ENCODE measurements at regions not wholly inside any gene's neighbourhood (a gene's known extent, or its start where the extent isn't known, plus 50 kb on each side); places are given as distances from the start of the nearest gene placed in this dataset.

- 79 to 92% methylated on average over 4 of the region's 4 CpGs for WGBS, 2 donors
- H3K4me3 ChIP-seq, result no peak overlapping the region
- no peak for ATAC-seq (ENCODE audit: insufficient read depth, low FRiP score)
Observed at GRCh38 chr9:106383072-106383471, 479.9 kb upstream of the ZNF462 start.

GRCh38 chr9:106387965-106388364 is 475.0 kb upstream of the ZNF462 start:
- Histone ChIP-seq H3K4me1 (ENCODE audit: control insufficient read depth in 5 of 5, insufficient read depth in 5 of 5, low read length in 5 of 5) (no peaks in the 10 kb centered on the region), H3K36me3 (ENCODE audit: control insufficient read depth in 4 of 4, insufficient read depth in 4 of 4, low read length in 4 of 4) (no peaks in the 10 kb centered on the region), H3K27ac (ENCODE audit: low read depth in 1 of 2, low read length in 1 of 2) (no peak overlapping the region), H3K9ac (ENCODE audit: insufficient read depth in 1 of 2, low read length in 2 of 2) (no peak overlapping the region), H3K4me3 (no peak overlapping the region), H3K9me3 (ENCODE audit: control insufficient read depth in 4 of 4, insufficient read depth in 3 of 4, low read length in 3 of 4) (no peaks in the 10 kb centered on the region), H3K27me3 (ENCODE audit: control insufficient read depth in 3 of 3, insufficient read depth in 3 of 3, low read length in 2 of 3) (no peaks in the 10 kb centered on the region)
- 76 to 82% methylated on average over 2 of the region's 2 CpGs for WGBS, 2 donors
- no peak for DNase-seq
- no peak for TF ChIP-seq CTCF (IDR thresholded peaks at IDR 0.05; ENCODE audit: control extremely low read depth, extremely low read depth)
- no peak for ATAC-seq (ENCODE audit: insufficient read depth, low FRiP score)

More at GRCh38 chr9:106383072-106383471, 479.9 kb upstream of the ZNF462 start:
- TF ChIP-seq CTCF (IDR thresholded peaks at IDR 0.05; ENCODE audit: control extremely low read depth, extremely low read depth), result no peak
- Histone ChIP-seq H3K4me1 (ENCODE audit: control insufficient read depth in 5 of 5, insufficient read depth in 5 of 5, low read length in 5 of 5) (no peaks in the 10 kb centered on the region), H3K27me3 (ENCODE audit: control insufficient read depth in 3 of 3, insufficient read depth in 3 of 3, low read length in 2 of 3) (no peaks in the 10 kb centered on the region), H3K9me3 (ENCODE audit: control insufficient read depth in 4 of 4, insufficient read depth in 3 of 4, low read length in 3 of 4) (no peaks in the 10 kb centered on the region), H3K9ac (ENCODE audit: insufficient read depth in 1 of 2, low read length in 2 of 2) (no peak overlapping the region), H3K36me3 (ENCODE audit: control insufficient read depth in 4 of 4, insufficient read depth in 4 of 4, low read length in 4 of 4) (no peaks in the 10 kb centered on the region), H3K27ac (ENCODE audit: low read depth in 1 of 2, low read length in 1 of 2) (no peak overlapping the region)
- DNase-seq, result no peak

- no peaks in the 10 kb centered on the region for H3K27me3 ChIP-seq (ENCODE audit: control insufficient read depth in 3 of 3, insufficient read depth in 3 of 3, low read length in 2 of 3)
- H3K36me3 ChIP-seq (ENCODE audit: control insufficient read depth in 4 of 4, insufficient read depth in 4 of 4, low read length in 4 of 4), result no peaks in the 10 kb centered on the region
- ATAC-seq (ENCODE audit: insufficient read depth, low FRiP score) (no peak), DNase-seq (no peak)
- no peaks in the 10 kb centered on the region for H3K4me1 ChIP-seq (ENCODE audit: control insufficient read depth in 5 of 5, insufficient read depth in 5 of 5, low read length in 5 of 5)
- H3K27ac ChIP-seq (ENCODE audit: low read depth in 1 of 2, low read length in 1 of 2), result no peak overlapping the region
- 86 to 88% methylated on average over 2 of the region's 2 CpGs for WGBS, 2 donors
- H3K9me3 ChIP-seq (ENCODE audit: control insufficient read depth in 4 of 4, insufficient read depth in 3 of 4, low read length in 3 of 4), result no peaks in the 10 kb centered on the region
- TF ChIP-seq CTCF (IDR thresholded peaks at IDR 0.05; ENCODE audit: control extremely low read depth, extremely low read depth), result no peak
- no peak overlapping the region for H3K9ac ChIP-seq (ENCODE audit: insufficient read depth in 1 of 2, low read length in 2 of 2)
- no peak overlapping the region for H3K4me3 ChIP-seq
Observed at GRCh38 chr9:106393226-106393625, 469.7 kb upstream of the ZNF462 start.

GRCh38 chr9:106400170-106400569 is 462.8 kb upstream of the ZNF462 start:
- TF ChIP-seq CTCF (IDR thresholded peaks at IDR 0.05; ENCODE audit: control extremely low read depth, extremely low read depth), result no peak
- Histone ChIP-seq H3K9me3 (ENCODE audit: control insufficient read depth in 4 of 4, insufficient read depth in 3 of 4, low read length in 3 of 4) (no peaks in the 10 kb centered on the region), H3K9ac (ENCODE audit: insufficient read depth in 1 of 2, low read length in 2 of 2) (no peak overlapping the region), H3K27ac (ENCODE audit: low read depth in 1 of 2, low read length in 1 of 2) (no peak overlapping the region), H3K4me1 (ENCODE audit: control insufficient read depth in 5 of 5, insufficient read depth in 5 of 5, low read length in 5 of 5) (no peaks in the 10 kb centered on the region), H3K4me3 (no peak overlapping the region), H3K36me3 (ENCODE audit: control insufficient read depth in 4 of 4, insufficient read depth in 4 of 4, low read length in 4 of 4) (no peaks in the 10 kb centered on the region), H3K27me3 (ENCODE audit: control insufficient read depth in 3 of 3, insufficient read depth in 3 of 3, low read length in 2 of 3) (no peaks in the 10 kb centered on the region)
- ATAC-seq (ENCODE audit: insufficient read depth, low FRiP score) (no peak), DNase-seq (no peak)
- WGBS, 2 donors, result 59 to 68% methylated on average over 1 of the region's 1 CpG
